ENCODE measurements at regions not wholly inside any gene's neighbourhood (a gene's known extent, or its start where the extent isn't known, plus 50 kb on each side); places are given as distances from the start of the nearest gene placed in this dataset.

DNA sequence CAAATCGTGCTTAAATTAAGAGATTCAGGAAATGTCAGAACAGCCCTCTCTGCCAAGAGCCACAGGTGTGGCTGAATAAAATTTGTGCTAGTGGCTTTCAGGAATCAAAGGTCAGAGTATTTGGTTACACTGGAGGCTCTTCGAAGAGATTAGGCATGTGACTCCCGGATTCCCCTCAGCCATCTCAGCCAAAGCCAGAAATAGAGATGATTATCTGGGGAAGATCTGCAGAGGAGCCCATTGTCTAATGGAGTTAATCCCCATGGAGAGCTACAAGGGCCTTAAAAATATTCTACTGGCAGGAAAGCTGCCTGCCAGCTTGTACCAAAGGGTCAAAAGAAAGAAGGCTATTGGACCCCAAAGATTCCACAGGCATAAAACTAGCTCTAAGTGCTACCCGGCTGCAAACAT, 1259.5 kb downstream of the TBC1D22A start:
- no peak for DNase-seq (ENCODE audit: low read depth)

DNA sequence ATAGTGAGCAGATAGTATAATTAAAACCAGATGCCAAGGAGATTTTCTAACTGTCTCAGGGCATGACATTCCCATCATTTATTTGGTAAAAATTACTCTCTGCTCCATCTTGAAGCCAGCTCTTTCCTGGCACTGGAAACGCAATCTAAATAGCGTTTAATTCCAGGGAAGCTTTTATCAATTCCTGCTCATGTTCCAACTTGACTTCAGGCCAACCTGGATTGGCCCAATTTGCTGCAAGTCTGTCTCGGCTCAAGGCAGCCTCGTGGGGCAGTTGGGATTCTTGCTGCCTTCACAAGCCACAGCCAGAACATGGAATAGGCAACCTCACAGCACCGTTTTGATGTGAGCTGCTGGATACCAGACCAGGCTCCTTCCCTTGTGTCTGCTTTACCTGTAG, 1255.9 kb downstream of the TBC1D22A start:
- DNase-seq (ENCODE audit: low read depth): no peak

DNA sequence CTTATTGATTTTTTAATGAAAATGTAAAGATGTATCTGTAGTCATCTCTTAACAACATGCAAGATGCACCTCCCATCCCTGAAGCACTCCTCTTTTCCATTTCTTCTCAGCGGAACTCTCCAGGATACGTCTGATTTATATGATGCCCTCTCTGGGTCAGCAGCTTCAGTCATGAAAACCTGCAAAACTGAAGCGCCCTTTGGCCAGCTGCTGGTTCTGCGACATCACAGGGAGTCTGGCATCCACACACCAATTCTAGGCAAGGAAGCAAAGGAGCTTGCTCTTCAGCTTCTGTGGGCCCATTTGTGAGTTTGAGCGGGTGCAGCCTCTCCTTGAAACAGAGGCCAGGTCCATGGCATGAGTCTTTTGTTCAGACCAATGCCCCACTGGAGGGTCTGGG, 1253.3 kb downstream of the TBC1D22A start:
- no peak for DNase-seq (ENCODE audit: low read depth)

DNA sequence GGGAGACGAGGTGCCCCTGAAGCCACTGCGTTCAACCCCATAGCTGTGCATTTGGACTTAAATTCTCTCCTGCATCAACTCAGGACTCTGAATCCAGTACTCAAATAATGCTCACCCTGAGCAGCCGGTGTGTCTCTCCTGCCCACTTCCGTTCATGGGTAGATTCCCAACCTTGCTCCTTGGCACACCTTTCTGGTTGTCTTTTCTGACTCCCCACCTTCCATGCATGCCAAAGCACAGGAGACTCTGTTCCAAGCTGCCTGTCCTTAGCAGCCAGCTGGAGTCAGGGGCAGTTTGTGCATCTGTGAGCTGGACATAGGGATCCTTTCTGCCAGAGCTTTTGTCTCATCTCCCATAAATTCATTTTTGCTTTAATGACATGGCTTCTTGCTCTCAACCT, 1242.5 kb downstream of the TBC1D22A start:
- DNase-seq (ENCODE audit: low read depth): no peak

DNA sequence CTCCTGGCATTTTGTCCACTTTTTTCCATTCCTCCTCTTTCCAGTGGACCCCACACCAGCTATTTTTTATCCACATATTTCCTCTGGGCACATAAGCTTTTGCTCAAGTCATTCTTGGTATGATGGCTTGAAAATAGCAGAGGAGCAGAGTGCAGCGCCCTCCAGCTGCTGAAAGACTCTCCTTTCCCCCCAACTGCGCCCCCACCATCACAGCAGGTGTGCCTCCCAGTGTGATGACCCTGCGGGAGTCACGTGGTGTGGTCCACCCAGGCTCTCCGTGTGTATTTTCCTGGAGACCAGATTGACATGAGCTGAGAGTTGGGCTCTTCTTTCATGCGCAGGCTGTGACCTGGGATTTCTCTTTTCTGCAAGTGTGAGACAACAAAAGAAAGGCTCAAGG, 1241.6 kb downstream of the TBC1D22A start:
- no peak for DNase-seq (ENCODE audit: low read depth)

DNA sequence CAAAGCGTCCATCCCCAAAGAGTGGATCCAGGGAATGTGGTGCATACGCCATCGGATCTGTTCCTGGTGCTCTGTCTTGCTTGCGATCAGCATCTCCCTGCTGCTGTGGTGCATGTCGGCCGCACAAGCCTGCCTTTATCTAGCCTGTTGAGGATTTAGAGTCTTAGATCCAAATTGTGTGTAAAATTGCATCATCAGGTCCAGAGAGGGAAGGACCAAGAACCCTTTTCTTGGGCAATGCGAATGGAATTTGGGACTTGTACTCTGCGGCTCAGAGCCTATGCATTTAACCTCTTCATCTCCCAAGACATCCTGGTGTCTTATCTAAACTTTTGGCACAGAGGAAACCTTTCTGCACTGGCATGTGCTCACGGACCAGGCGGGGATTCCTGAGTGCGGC, 1238.7 kb downstream of the TBC1D22A start:
- no peak for DNase-seq (ENCODE audit: low read depth)

DNA sequence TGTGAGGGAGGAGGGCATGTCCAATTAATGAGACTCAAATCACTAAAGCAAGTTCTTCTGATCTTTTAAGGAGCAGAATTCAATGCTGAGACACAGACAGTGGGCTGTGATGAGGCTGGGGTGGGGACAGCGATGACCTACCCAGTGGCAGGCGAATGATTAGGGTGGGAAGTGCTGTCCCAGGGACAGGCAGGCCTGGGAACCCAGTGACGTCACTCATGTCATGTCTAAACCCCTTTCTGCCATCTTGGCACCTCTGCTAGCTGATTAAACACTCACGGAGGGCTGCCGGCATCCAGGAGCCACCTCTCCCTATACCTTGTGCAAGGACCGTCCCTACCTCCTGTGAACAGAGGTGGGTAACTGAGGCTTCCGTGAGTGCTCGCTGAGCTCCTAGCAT, 1235.2 kb downstream of the TBC1D22A start:
- DNase-seq (ENCODE audit: low read depth): no peak

DNA sequence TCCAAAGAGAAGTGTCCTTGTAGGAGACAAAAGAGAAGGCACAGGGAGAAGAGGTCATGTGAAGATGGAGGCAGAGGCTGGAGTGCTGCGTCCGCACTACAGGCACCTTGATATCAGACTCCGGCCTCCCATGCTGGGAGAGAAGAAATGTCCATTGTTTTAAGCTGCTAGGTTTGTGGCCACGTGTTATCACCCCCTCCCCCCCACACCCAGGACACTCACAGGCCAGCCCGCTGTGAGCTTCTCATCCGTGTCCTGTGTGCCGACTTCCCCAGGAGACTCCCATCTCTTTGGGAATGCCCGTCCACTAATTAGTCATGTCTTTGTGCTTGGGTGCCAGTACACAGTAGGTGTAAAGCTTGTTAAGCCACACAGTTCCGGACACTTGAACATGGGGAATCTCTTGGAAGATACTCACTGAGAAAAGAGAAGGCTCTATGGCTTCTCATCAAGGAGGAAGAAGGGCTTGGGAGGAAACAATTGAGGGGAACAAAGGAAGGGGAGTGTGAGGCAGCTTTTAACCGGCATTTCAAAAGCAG, 1234.7 kb downstream of the TBC1D22A start:
- DNase-seq (ENCODE audit: low read depth): no peak

DNA sequence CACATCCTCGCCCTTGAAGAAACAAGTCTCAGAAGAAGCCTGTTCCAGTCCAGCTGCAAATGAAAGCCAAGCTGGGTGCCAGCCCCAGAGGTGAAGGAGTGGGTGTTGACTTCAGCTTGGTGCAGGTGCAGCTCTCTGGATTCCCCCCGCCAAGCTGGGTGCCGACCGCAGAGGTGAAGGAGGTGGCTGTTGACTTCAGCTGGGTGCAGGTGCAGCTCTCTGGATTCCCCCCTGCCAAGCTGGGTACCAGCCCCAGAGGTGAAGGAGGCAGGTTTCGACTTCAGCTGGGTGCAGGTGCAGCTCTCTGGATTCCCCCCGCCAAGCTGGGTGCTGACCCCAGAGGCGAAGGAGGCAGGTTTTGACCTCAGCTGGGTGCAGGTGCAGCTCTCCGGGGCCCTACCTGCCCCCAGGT, 1234.0 kb downstream of the TBC1D22A start:
- DNase-seq (ENCODE audit: low read depth): no peak

DNA sequence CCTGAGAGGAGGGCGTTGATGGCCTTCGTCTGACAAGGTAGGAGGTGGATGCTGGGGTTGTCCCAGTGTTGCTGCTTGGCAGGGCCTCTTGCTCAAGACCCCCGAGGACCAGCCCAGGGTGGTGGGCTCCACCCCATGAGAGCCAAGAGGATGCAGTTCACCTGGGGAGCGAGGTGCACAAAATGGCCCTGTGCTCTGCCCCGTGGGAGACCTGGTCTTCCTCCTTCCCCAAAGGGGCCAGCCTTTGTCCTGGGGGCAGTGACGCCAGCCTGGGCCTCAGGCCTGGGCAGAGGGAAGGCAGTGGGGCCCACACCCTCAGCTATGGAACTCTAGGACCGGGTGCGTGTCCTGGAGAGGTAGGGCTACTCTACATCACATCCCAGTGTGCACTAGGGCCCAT, 1233.3 kb downstream of the TBC1D22A start:
- DNase-seq (ENCODE audit: low read depth): no peak

DNA sequence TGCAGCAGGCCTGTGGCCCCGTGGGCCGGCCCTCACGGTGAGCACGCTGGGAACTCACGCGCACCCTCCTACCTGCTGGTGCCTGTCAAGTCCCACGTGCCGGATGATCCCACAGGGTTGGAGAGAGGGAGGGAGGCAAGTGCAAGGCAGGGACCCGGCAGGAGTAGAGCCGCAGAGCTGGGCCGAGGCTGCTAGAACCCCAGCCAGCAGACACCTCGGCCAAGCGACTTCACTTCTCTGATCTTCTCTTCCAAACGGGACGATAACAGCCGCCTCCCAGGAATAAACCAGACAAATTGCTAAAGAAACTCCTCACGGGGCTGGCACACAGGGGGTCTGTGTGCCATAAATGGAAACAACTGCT, 1232.8 kb downstream of the TBC1D22A start:
- no peak for DNase-seq (ENCODE audit: low read depth)

DNA sequence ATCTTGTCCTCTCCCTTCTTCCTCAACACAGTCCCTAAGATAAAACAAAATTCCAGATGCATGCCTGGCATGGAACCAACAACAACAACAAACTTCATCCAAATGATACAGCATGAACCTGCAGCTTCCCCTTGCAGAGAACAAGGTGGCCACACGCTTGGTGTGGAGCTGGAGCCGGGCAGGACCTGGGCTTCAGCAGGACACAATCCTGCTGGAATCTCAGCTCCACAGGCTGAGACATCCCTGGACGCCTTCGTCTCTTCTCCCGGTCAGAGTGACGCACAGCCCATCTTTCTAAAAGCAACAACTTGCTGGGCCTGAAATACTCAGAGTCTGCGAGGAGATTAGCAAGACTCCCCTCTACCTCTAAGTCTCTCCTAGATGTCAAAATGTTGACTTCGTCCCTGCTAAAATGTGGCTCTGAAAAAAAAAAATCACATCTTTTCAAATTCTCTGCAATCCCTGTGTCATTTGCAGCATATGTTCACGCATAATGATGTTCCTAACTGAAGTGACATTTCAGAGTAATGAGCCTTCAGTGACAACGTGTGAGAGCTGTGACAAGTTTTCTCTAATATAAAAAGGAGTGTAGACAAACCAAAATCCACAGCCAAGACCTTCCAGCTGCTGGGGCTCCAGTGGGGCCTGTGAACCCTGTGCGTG, 1232.3 kb downstream of the TBC1D22A start:
- DNase-seq (ENCODE audit: low read depth): no peak

DNA sequence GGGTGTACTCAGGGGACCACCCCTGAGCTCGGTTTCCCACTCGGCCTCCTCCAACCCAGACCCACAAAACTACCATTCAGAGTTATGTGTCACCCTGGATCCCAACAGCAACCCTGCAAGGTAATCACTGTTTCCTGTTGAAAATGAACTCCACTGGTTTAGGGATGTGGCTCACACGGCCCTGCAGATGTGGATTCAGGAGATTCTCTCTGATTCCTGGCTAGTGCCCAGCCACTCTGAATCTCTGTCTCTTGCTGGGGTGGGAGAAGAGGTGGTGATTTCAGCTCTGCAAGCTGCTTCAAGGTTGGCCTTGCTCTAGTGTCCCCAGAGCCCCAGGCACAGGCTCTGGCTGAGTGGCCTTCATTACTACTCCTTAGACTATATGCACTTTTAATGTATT, 1231.6 kb downstream of the TBC1D22A start:
- DNase-seq (ENCODE audit: low read depth): no peak

DNA sequence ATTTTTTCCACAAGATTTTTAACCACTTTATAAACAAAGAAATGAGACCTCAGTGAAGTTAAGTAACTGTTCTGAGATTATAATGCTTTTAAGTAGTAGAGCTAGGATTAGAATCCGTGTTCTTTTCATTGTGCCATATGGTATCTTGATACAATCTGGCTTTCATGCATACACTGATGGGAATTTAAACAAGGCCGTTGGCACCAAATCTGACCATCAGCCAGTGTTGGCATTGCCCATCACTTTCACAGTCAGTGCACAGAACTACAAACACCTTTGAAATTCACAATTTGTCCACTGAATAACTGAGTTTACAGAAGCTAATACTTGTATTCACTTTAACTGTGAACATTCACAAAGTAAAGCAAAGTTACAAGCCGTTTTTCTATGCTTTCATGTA, 1228.0 kb downstream of the TBC1D22A start:
- DNase-seq (ENCODE audit: low read depth): no peak

DNA sequence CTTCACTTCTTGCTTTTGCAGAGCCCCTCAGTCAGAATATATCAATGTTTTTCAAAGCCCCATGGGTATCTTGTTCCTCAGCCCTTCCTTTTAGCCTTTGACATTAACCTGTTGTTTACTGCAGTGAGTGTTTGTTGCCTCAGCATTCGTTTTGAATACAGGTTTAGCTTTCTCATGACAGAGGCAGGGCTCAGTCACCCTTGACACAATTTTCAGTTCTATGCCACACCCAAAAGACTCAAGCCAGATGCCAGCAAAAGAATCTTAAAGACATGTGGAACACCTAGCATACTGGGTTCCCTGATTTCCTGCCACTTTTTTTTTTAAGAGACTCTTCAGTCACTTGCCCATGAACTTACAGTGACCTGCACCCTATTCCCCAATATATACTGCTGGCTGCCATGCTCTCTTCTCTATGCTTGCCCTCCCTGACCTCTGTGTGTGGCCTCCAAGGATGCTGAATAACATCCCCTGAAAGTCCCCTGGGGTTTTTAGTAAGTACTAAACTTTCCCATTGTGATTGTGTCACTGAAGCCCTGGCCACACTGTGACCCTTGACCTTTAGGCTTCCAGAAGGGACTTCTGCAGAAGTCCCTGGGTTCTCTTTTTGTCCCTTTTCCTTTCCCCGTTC, 1225.5 kb downstream of the TBC1D22A start:
- DNase-seq (ENCODE audit: low read depth): no peak

DNA sequence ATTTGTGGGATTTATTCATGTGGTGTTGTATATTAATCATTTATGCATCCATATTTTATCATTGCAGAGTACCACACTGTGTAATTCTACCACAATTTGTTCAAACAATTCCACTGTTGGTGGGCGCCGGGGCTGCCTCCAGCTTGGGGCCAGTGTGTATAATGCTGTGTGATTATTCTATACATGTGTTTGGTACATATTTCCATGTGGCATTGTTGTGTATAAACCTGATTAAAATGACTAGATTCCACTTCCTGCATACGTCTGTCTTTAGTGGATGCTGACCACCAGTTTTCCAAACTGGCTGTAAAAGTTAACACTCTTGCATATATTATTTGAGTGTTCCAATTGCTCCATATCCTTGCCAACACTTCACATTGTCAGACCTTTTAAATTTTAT, 1213.8 kb downstream of the TBC1D22A start:
- no peak for DNase-seq (ENCODE audit: low read depth)

DNA sequence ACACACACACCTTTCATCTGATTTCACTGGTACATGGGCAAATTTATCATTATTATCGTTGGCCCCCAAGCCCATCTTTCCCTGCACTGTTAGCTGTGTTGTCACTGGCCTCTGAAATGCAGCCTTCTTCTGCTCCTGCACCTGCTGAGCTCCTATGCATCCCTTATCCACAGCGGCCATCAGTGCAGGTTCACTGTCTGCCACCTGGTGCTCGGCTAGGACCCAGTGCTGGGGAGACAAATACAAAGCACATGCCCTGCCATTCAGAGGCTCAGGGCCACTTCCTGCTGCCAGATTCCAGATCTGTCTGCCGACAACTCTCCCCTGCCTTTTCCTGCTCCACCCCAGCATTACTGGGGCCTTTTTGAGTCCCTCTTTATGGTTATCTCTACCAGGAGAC, 1205.4 kb downstream of the TBC1D22A start:
- no peak for DNase-seq (ENCODE audit: low read depth)

DNA sequence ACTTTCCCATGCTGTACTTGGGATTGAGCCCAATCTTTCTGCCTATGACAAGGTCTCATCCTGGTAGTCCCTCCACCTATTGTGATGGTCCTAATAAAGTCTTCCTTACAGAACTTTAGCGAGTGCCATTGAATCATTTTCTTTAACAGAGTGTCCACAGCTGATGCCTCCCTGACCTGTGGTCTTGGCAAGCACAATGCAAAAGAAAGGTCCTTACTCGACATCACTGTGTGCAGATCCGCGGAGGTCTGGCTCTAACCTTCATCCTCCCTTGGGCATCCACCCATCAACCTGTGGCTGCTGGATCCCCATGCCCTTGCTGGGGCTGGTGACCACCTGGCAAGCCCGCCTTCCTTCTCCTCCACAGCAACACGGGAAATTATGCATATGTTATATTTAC, 1203.9 kb downstream of the TBC1D22A start:
- DNase-seq (ENCODE audit: low read depth): no peak

DNA sequence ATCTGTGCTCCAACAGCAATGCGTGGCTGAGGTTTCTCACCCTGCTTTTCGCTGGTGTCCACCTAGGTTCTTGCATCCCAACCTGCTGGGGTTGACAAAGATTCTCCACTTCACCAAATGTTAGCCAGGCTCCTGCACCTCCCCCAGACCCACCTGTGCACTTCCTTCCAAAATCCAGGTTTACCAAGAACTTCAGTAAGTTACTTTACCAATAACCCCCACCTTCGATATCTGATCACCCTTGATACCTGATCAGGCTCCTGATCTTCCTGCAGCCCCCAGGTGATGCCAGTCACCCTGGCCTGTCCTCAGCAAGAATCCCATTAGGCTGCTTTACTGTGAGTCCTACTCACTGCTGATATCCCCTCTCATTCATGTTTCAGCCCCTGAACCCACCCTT, 1203.4 kb downstream of the TBC1D22A start:
- no peak for DNase-seq (ENCODE audit: low read depth)

DNA sequence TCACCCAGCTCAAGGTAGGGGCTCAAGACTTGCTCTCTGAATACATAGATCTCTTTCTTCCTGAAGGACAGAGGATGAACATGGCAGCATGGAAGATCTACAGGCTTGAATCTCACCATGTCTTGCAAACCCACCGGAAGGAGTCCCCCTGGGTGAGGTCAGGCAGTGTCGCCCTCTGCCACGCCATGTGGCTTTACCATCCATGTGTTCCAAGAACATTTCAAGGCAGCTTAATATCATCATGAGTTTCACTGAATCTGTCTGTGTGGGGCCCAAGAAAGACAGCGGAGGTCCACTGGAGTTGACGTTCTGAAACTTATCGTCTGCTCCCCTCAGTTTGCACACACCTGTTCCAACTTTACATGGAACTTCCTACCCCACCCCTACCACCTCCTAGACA, 1202.6 kb downstream of the TBC1D22A start:
- no peak for DNase-seq (ENCODE audit: low read depth)

DNA sequence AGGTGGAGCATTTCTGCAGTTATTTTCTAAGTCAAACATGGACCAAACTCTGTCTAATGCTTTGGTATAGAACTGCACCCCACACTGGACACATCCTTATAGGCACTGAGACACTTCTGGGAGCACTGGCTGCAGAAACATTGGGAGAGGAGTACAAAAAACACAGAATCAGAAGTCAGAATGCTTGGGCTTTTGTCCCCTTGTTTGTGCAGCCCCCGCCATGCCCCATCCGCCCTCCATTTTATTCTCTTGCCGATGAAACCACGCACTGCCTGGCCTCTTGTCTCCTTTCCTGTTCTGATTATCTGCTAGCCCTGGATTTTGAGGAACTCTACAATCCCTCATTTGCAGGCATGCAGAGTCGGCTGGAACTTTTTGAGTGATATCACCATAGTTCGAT, 1201.2 kb downstream of the TBC1D22A start:
- DNase-seq (ENCODE audit: low read depth): no peak

DNA sequence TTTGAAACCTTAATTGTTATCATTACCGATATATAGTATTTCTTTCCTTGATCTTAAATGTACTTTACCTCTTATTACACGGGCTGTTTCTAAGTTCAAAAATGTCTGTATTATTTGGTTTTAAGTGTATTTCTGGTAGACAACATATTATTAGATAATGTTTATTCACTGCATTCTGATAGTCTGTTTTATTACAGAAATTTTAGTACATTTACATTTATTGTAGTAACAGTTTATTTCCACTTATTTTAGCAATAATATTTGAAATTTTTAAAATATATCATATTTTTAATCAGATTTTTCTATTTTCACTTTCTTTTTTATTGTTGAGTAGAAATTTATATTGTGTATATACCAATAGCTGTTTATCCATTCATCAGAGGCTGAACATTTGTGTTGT, 1195.2 kb downstream of the TBC1D22A start:
- no peak for DNase-seq (ENCODE audit: low read depth)

DNA sequence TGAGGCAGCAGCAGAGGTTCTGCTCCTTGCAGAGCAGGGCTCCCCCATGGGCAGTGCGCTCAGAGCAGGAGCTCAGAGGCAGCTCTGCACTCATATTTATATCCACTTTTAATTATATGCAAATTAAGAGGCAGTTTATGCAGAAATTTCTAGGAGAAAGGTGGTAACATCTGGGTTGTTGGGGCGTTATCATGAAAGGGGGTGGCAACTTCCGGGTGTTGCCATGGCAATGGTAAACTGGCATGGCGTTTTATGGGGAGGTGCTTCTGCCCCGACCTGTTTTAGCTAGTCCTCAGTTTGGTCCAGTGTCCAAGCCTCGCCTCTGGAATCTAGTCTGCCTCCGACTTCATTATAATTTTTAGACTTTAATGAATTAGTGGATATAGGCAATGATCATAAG, 1191.7 kb downstream of the TBC1D22A start:
- no peak for DNase-seq (ENCODE audit: low read depth)

DNA sequence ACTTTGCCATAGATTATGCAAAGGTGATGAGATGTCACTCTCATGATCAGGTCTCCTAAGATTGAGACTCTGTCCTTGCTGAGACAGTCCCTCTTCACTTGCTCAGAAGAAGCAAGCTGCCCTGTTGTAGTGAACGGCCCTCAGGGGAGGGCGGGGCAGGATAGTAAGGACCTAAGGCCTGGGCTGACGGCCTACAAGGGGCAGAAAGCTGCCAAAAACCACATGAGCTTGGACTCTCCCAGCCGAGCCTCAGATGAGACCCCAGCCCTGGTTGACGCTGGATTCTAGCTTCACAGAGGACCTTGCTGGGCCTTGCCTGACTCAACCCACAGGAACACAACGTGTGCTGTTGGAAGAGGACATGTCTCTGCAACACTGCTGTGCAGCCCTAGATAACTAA, 1182.5 kb downstream of the TBC1D22A start:
- no peak for DNase-seq (ENCODE audit: low read depth)
